ENCODE measurements at regions not wholly inside any gene's neighbourhood (a gene's known extent, or its start where the extent isn't known, plus 50 kb on each side); places are given as distances from the start of the nearest gene placed in this dataset.

- TF ChIP-seq CEBPB (IDR thresholded peaks at IDR 0.05; ENCODE audit: low read depth): no peak
- TF ChIP-seq, protein P1, sequence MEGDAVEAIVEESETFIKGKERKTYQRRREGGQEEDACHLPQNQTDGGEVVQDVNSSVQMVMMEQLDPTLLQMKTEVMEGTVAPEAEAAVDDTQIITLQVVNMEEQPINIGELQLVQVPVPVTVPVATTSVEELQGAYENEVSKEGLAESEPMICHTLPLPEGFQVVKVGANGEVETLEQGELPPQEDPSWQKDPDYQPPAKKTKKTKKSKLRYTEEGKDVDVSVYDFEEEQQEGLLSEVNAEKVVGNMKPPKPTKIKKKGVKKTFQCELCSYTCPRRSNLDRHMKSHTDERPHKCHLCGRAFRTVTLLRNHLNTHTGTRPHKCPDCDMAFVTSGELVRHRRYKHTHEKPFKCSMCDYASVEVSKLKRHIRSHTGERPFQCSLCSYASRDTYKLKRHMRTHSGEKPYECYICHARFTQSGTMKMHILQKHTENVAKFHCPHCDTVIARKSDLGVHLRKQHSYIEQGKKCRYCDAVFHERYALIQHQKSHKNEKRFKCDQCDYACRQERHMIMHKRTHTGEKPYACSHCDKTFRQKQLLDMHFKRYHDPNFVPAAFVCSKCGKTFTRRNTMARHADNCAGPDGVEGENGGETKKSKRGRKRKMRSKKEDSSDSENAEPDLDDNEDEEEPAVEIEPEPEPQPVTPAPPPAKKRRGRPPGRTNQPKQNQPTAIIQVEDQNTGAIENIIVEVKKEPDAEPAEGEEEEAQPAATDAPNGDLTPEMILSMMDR (IDR thresholded peaks at IDR 0.05 in 2 of 3, conservative IDR thresholded peaks at IDR 0.05 in 1 of 3; ENCODE audit: borderline replicate concordance in 1 of 3, insufficient read depth in 1 of 3, low read depth in 2 of 3, low read length in 2 of 3): no peak
- TF ChIP-seq POLR2A (IDR thresholded peaks at IDR 0.05; ENCODE audit: borderline replicate concordance, extremely low read depth, insufficient read depth, insufficient read length): no peak
- TF ChIP-seq EGR1 (IDR thresholded peaks at IDR 0.05; ENCODE audit: low read depth): no peak
- no peak for TF ChIP-seq ZBTB33 (IDR thresholded peaks at IDR 0.05; ENCODE audit: extremely low read depth, insufficient replicate concordance, low read length)
- TF ChIP-seq JUND (IDR thresholded peaks at IDR 0.05): no peak
- no peak for TF ChIP-seq FOSL1 (IDR thresholded peaks at IDR 0.05; ENCODE audit: low read depth)
- TF ChIP-seq YY1 (IDR thresholded peaks at IDR 0.05; ENCODE audit: extremely low read depth, insufficient replicate concordance, low read depth, low read length): no peak
- TF ChIP-seq EZH2phosphoT487 (IDR thresholded peaks at IDR 0.05; ENCODE audit: borderline replicate concordance): no peak
These were observed 352.5 kb downstream of the ZNF326 start for GRCh38 chr1:90347366-90347765.
